ENCODE measurements at regions not wholly inside any gene's neighbourhood (a gene's known extent, or its start where the extent isn't known, plus 50 kb on each side); places are given as distances from the start of the nearest gene placed in this dataset.

- TF ChIP-seq CTCF (IDR thresholded peaks at IDR 0.05), result no peak
- TF ChIP-seq POLR2A (IDR thresholded peaks at IDR 0.05), result no peak
Measured at GRCh38 chr6:6857528-6857927, 250.2 kb upstream of the RREB1 start.

All from esophagus squamous epithelium (tissue), 4 donors.